ENCODE measurements at regions not wholly inside any gene's neighbourhood (a gene's known extent, or its start where the extent isn't known, plus 50 kb on each side); places are given as distances from the start of the nearest gene placed in this dataset.

- no peaks in the 10 kb centered on the region for H3K36me3 Mint-ChIP-seq (ENCODE audit: low read depth)
- no peak overlapping the region for H3K4me3 Mint-ChIP-seq
- no peak overlapping the region for H3K27ac Mint-ChIP-seq
- ChIA-PET POLR2A (no interaction called here), CTCF (no interaction called here)
- intact Hi-C loops (cut with DNase I, micrococcal nuclease), result no loop called here
- no peaks in the 10 kb centered on the region for H3K36me3 ChIP-seq (ENCODE audit: insufficient read depth, low read length)
- ATAC-seq (ENCODE audit: poor library complexity) (no peak), DNase-seq (no peak)
- H3K27me3 ChIP-seq (ENCODE audit: control insufficient read depth in 1 of 2, insufficient read depth in 2 of 2, low read length in 2 of 2), result no peaks in the 10 kb centered on the region
- H3K9me3 ChIP-seq (ENCODE audit: control insufficient read depth in 1 of 2, insufficient read depth in 1 of 2, low read length in 2 of 2), result no peaks in the 10 kb centered on the region
- H3K4me1 ChIP-seq (ENCODE audit: insufficient read depth, low read length), result no peaks in the 10 kb centered on the region
- no peak overlapping the region for H3K4me3 ChIP-seq (ENCODE audit: low read length)
- H3K4me1 Mint-ChIP-seq (ENCODE audit: low read depth), result no peaks in the 10 kb centered on the region
- H3K9me3 Mint-ChIP-seq, result peaks cover 3% of the 10 kb centered on the region
- peaks cover 21% of the 10 kb centered on the region for H3K27me3 Mint-ChIP-seq
- no peak for TF ChIP-seq CTCF (IDR thresholded peaks at IDR 0.05)
- H3K27ac ChIP-seq (ENCODE audit: low read depth in 1 of 2, low read length in 2 of 2), result no peak overlapping the region
Measured at GRCh38 chr13:76326343-76326742, 559.9 kb downstream of the KCTD12 start.

GRCh38 chr13:76319921-76320320, 566.3 kb downstream of the KCTD12 start:
- no peaks in the 10 kb centered on the region for H3K4me1 ChIP-seq (ENCODE audit: insufficient read depth, low read length)
- ChIA-PET POLR2A (no interaction called here), CTCF (no interaction called here)
- no peak overlapping the region for H3K4me3 ChIP-seq (ENCODE audit: low read length)
- Mint-ChIP-seq H3K27ac (no peak overlapping the region), H3K36me3 (ENCODE audit: low read depth) (no peaks in the 10 kb centered on the region), H3K9me3 (peaks cover 3% of the 10 kb centered on the region), H3K4me1 (ENCODE audit: low read depth) (no peaks in the 10 kb centered on the region), H3K4me3 (no peak overlapping the region), H3K27me3 (peaks cover 13% of the 10 kb centered on the region)
- no peak for ATAC-seq (ENCODE audit: poor library complexity)
- no peak overlapping the region for H3K27ac ChIP-seq (ENCODE audit: low read depth in 1 of 2, low read length in 2 of 2)
- no peak for TF ChIP-seq CTCF (IDR thresholded peaks at IDR 0.05)
- DNase-seq, result no peak
- no peaks in the 10 kb centered on the region for H3K36me3 ChIP-seq (ENCODE audit: insufficient read depth, low read length)
- H3K27me3 ChIP-seq (ENCODE audit: control insufficient read depth in 1 of 2, insufficient read depth in 2 of 2, low read length in 2 of 2), result no peaks in the 10 kb centered on the region
- H3K9me3 ChIP-seq (ENCODE audit: control insufficient read depth in 1 of 2, insufficient read depth in 1 of 2, low read length in 2 of 2), result no peaks in the 10 kb centered on the region
- intact Hi-C loops (cut with DNase I, micrococcal nuclease), result no loop called here

- DNase-seq (no peak), ATAC-seq (ENCODE audit: poor library complexity) (no peak)
- H3K27me3 Mint-ChIP-seq, result no peaks in the 10 kb centered on the region
- no peak overlapping the region for H3K27ac Mint-ChIP-seq
- Histone ChIP-seq H3K4me3 (ENCODE audit: low read length) (no peak overlapping the region), H3K4me1 (ENCODE audit: insufficient read depth, low read length) (no peaks in the 10 kb centered on the region), H3K27ac (ENCODE audit: low read depth in 1 of 2, low read length in 2 of 2) (no peak overlapping the region), H3K27me3 (ENCODE audit: control insufficient read depth in 1 of 2, insufficient read depth in 2 of 2, low read length in 2 of 2) (no peaks in the 10 kb centered on the region), H3K36me3 (ENCODE audit: insufficient read depth, low read length) (no peaks in the 10 kb centered on the region), H3K9me3 (ENCODE audit: control insufficient read depth in 1 of 2, insufficient read depth in 1 of 2, low read length in 2 of 2) (no peaks in the 10 kb centered on the region)
- intact Hi-C loops (cut with DNase I, micrococcal nuclease), result no loop called here
- H3K9me3 Mint-ChIP-seq, result no peaks in the 10 kb centered on the region
- no peaks in the 10 kb centered on the region for H3K36me3 Mint-ChIP-seq (ENCODE audit: low read depth)
- no peak overlapping the region for H3K4me3 Mint-ChIP-seq
- H3K4me1 Mint-ChIP-seq (ENCODE audit: low read depth), result no peaks in the 10 kb centered on the region
- ChIA-PET POLR2A (no interaction called here), CTCF (no interaction called here)
- TF ChIP-seq CTCF (IDR thresholded peaks at IDR 0.05), result no peak
Measured at GRCh38 chr13:76316998-76317527, 569.1 kb downstream of the KCTD12 start.
